Upper lobe of left lung (tissue), 6 donors: ENCODE measurements at regions not wholly inside any gene's neighbourhood (a gene's known extent, or its start where the extent isn't known, plus 50 kb on each side); places are given as distances from the start of the nearest gene placed in this dataset.

Experiments used
- ATAC-seq, 2 donors: fragments of 200-7000 bp; cut with Tn5 transposase; one replicate each; pipeline ENCODE4 v1.9.1; 2022; ENCODE audit warnings: mild to moderate bottlenecking in 2 of 2, moderate library complexity in 2 of 2; ENCODE audit not compliant: low FRiP score in 2 of 2
- DNase-seq, 2 donors: peaks; one replicate each; pipeline ENCODE4 v3.0.0-alpha.2; 2019 to 2020
- H3K27ac ChIP-seq, 4 donors: fragments of 200-600 bp; sonication (generic); one replicate each; pipeline ENCODE4 v1.5.1; 2016 to 2019
- H3K27me3 ChIP-seq, 4 donors: fragments of 200-600 bp; sonication (generic); one replicate each; pipeline ENCODE4 v1.5.1; 2017 to 2019
- H3K36me3 ChIP-seq, 4 donors: fragments of 200-600 bp; sonication (generic); one replicate each; pipeline ENCODE4 v1.5.1; 2016 to 2019
- H3K4me1 ChIP-seq, 4 donors: fragments of 200-600 bp; sonication (generic); one replicate each; pipeline ENCODE4 v1.5.1; 2018 to 2019
- H3K4me3 ChIP-seq, 4 donors: fragments of 200-600 bp; sonication (generic); one replicate each; pipeline ENCODE4 v1.5.1; 2017 to 2019; ENCODE audit warnings: mild to moderate bottlenecking in 2 of 4, moderate library complexity in 1 of 4
- H3K9me3 ChIP-seq, 4 donors: fragments of 200-600 bp; sonication (generic); one replicate each; pipeline ENCODE4 v1.5.1; 2018 to 2019
- CTCF ChIP-seq, 6 experiments: fragments of 450-650 bp in 4 of 6; fragments of 200-600 bp in 2 of 6; sonication (generic) in 2 of 6; IDR thresholded peaks; one replicate each; pipeline ENCODE4 v1.5.1; 2016 to 2019; ENCODE audit warnings: antibody characterized with exemption in 6 of 6
- EP300 ChIP-seq, 4 donors: sonication (generic); formaldehyde crosslinking; IDR thresholded peaks; one replicate each; pipeline ENCODE4 v1.5.1; 2017; ENCODE audit warnings: antibody characterized with exemption in 4 of 4, control low read depth in 2 of 4
- POLR2A ChIP-seq, 4 donors: fragments of 450-650 bp; IDR thresholded peaks; one replicate each; pipeline ENCODE4 v1.5.1; 2016 to 2017; ENCODE audit warnings: antibody characterized with exemption in 4 of 4, mild to moderate bottlenecking in 2 of 4
- POLR2AphosphoS5 ChIP-seq, 2 donors: sonication (generic); formaldehyde crosslinking; IDR thresholded peaks; one replicate each; pipeline ENCODE4 v1.5.1; 2017; ENCODE audit warnings: antibody characterized with exemption in 2 of 2
- WGBS, 2 donors: methylation state at CpG; one replicate each; pipeline ENCODE4 v1.1.5; 2017 to 2018; 5-methylcytosine and 5-hydroxymethylcytosine counted together
- donor health status: DM: no; HTN: no; CAD: no; lungs with moderate emphysema.
- donor health status: DM: no; HTN: yes; CAD: no; lungs with severe emphysema.

GRCh38 chr12:126734296-126734695 is 1532.7 kb upstream of the TMEM132C start:
- DNase-seq (no peak), ATAC-seq (no peak)
- WGBS, 2 donors: 48 to 60% methylated on average over 5 of the region's 5 CpGs
- H3K27me3 ChIP-seq: no peaks in the 10 kb centered on the region
- H3K4me3 ChIP-seq: no peak overlapping the region
- TF ChIP-seq POLR2AphosphoS5 (IDR thresholded peaks at IDR 0.05) (no peak), POLR2A (IDR thresholded peaks at IDR 0.05) (no peak), EP300 (IDR thresholded peaks at IDR 0.05) (no peak), CTCF (IDR thresholded peaks at IDR 0.05) (no peak)
- no peaks in the 10 kb centered on the region for H3K4me1 ChIP-seq
- H3K27ac ChIP-seq: no peak overlapping the region
- H3K36me3 ChIP-seq: no peaks in the 10 kb centered on the region
- no peaks in the 10 kb centered on the region for H3K9me3 ChIP-seq

- 76 to 82% methylated on average over 8 of the region's 8 CpGs for WGBS, 2 donors
- DNase-seq: no peak
- TF ChIP-seq EP300 (IDR thresholded peaks at IDR 0.05) (no peak), CTCF (IDR thresholded peaks at IDR 0.05) (no peak), POLR2A (IDR thresholded peaks at IDR 0.05) (no peak), POLR2AphosphoS5 (IDR thresholded peaks at IDR 0.05) (no peak)
- H3K27me3 ChIP-seq: no peaks in the 10 kb centered on the region
- no peaks in the 10 kb centered on the region for H3K36me3 ChIP-seq
- H3K4me3 ChIP-seq: no peak overlapping the region
- no peaks in the 10 kb centered on the region for H3K4me1 ChIP-seq
- H3K9me3 ChIP-seq: no peaks in the 10 kb centered on the region
- ATAC-seq: no peak
- H3K27ac ChIP-seq: no peak overlapping the region
Measured at GRCh38 chr12:126734710-126735109, 1532.3 kb upstream of the TMEM132C start.

- 87 to 91% methylated on average over 11 to 12 of the region's 12 CpGs for WGBS, 2 donors
- TF ChIP-seq CTCF (IDR thresholded peaks at IDR 0.05) (no peak), EP300 (IDR thresholded peaks at IDR 0.05) (no peak)
- Histone ChIP-seq H3K9me3 (no peaks in the 10 kb centered on the region), H3K36me3 (no peaks in the 10 kb centered on the region), H3K27me3 (no peaks in the 10 kb centered on the region), H3K4me3 (no peak overlapping the region), H3K27ac (no peak overlapping the region), H3K4me1 (no peaks in the 10 kb centered on the region)
- no peak for DNase-seq
- no peak for ATAC-seq
Measured at GRCh38 chr12:126741536-126742240, 1525.3 kb upstream of the TMEM132C start.

- Histone ChIP-seq H3K4me1 (no peaks in the 10 kb centered on the region), H3K4me3 (no peak overlapping the region), H3K9me3 (no peaks in the 10 kb centered on the region), H3K27ac (no peak overlapping the region), H3K36me3 (no peaks in the 10 kb centered on the region), H3K27me3 (no peaks in the 10 kb centered on the region)
- DNase-seq (no peak), ATAC-seq (no peak)
- no peak for TF ChIP-seq EP300 (IDR thresholded peaks at IDR 0.05)
- no peak for TF ChIP-seq CTCF (IDR thresholded peaks at IDR 0.05)
- TF ChIP-seq POLR2AphosphoS5 (IDR thresholded peaks at IDR 0.05): no peak
- no peak for TF ChIP-seq POLR2A (IDR thresholded peaks at IDR 0.05)
- WGBS, 2 donors: 86% methylated on average over 5 to 9 of the region's 9 CpGs
Measured at GRCh38 chr12:126742241-126742641, 1524.7 kb upstream of the TMEM132C start.

GRCh38 chr12:126747530-126748149 is 1519.3 kb upstream of the TMEM132C start:
- Histone ChIP-seq H3K9me3 (no peaks in the 10 kb centered on the region), H3K4me3 (no peak overlapping the region), H3K27ac (no peak overlapping the region), H3K4me1 (no peaks in the 10 kb centered on the region), H3K36me3 (no peaks in the 10 kb centered on the region), H3K27me3 (no peaks in the 10 kb centered on the region)
- WGBS, 2 donors: 49 to 51% methylated on average over 11 of the region's 11 CpGs
- ATAC-seq (peak; percentile 63 to 67), DNase-seq (peak; percentile 42 to 48)
- TF ChIP-seq CTCF (IDR thresholded peaks at IDR 0.05) (peak; percentile 46 to 84 (median 66)), POLR2AphosphoS5 (IDR thresholded peaks at IDR 0.05) (no peak)
